ENCODE measurements at regions not wholly inside any gene's neighbourhood (a gene's known extent, or its start where the extent isn't known, plus 50 kb on each side); places are given as distances from the start of the nearest gene placed in this dataset.

GRCh38 chr5:88480245-88480644 is 211.6 kb upstream of the TMEM161B start:
- TF ChIP-seq CTCF (IDR thresholded peaks at IDR 0.05; ENCODE audit: low read length), result no peak
- no peak for TF ChIP-seq EZH2 (optimal IDR thresholded peaks at IDR 0.05; ENCODE audit: low read depth, low read length)

All from MM.1S (cell line).